ENCODE measurements at regions not wholly inside any gene's neighbourhood (a gene's known extent, or its start where the extent isn't known, plus 50 kb on each side); places are given as distances from the start of the nearest gene placed in this dataset.

- TF ChIP-seq CTCF (IDR thresholded peaks at IDR 0.05; ENCODE audit: low read length), result no peak
- no peak for TF ChIP-seq EZH2 (optimal IDR thresholded peaks at IDR 0.05; ENCODE audit: low read depth, low read length)
- TF ChIP-seq EZH2phosphoT487 (IDR thresholded peaks at IDR 0.05; ENCODE audit: low read length), result no peak
Observed at GRCh38 chr11:4195909-4196308, 101.3 kb downstream of the RRM1 start.
